ENCODE measurements at regions not wholly inside any gene's neighbourhood (a gene's known extent, or its start where the extent isn't known, plus 50 kb on each side); places are given as distances from the start of the nearest gene placed in this dataset.

- ChIA-PET POLR2A (no interaction called here), CTCF (no interaction called here)
- no TSS peak for BruUV-seq (replicated peaks)
- in situ Hi-C loops (cut with HindIII; ENCODE audit: low pct_unique_long_range_greater_than_20kb, low sequenced_read_pairs) (no loop called here), intact Hi-C loops (cut with micrococcal nuclease; ENCODE audit: unreplicated experiment) (no loop called here)
- Histone ChIP-seq H3K27me3 (ENCODE audit: control insufficient read depth, insufficient read depth, low read length) (no peaks in the 10 kb centered on the region), H3K27ac (ENCODE audit: low read length) (no peak overlapping the region), H3K9me3 (ENCODE audit: control insufficient read depth, insufficient read depth, low read depth, low read length) (no peaks in the 10 kb centered on the region), H3K4me1 (ENCODE audit: control insufficient read depth, insufficient read depth, low read length) (no peaks in the 10 kb centered on the region), H3K36me3 (ENCODE audit: control insufficient read depth, insufficient read depth, low read length) (no peaks in the 10 kb centered on the region), H3K4me3 (ENCODE audit: low read depth in 2 of 2, low read length in 2 of 2) (no peak overlapping the region)
- no peak for DNase-seq (ENCODE audit: low read depth, low spot score)
- TF ChIP-seq, protein P1, sequence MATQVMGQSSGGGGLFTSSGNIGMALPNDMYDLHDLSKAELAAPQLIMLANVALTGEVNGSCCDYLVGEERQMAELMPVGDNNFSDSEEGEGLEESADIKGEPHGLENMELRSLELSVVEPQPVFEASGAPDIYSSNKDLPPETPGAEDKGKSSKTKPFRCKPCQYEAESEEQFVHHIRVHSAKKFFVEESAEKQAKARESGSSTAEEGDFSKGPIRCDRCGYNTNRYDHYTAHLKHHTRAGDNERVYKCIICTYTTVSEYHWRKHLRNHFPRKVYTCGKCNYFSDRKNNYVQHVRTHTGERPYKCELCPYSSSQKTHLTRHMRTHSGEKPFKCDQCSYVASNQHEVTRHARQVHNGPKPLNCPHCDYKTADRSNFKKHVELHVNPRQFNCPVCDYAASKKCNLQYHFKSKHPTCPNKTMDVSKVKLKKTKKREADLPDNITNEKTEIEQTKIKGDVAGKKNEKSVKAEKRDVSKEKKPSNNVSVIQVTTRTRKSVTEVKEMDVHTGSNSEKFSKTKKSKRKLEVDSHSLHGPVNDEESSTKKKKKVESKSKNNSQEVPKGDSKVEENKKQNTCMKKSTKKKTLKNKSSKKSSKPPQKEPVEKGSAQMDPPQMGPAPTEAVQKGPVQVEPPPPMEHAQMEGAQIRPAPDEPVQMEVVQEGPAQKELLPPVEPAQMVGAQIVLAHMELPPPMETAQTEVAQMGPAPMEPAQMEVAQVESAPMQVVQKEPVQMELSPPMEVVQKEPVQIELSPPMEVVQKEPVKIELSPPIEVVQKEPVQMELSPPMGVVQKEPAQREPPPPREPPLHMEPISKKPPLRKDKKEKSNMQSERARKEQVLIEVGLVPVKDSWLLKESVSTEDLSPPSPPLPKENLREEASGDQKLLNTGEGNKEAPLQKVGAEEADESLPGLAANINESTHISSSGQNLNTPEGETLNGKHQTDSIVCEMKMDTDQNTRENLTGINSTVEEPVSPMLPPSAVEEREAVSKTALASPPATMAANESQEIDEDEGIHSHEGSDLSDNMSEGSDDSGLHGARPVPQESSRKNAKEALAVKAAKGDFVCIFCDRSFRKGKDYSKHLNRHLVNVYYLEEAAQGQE (IDR thresholded peaks at IDR 0.05; ENCODE audit: insufficient read depth in 1 of 2, low read depth in 2 of 2, low read length in 1 of 2) = no peak
- TF ChIP-seq SIN3A (IDR thresholded peaks at IDR 0.05; ENCODE audit: borderline replicate concordance, insufficient read depth, low read depth, low read length) (no peak), POLR2AphosphoS5 (IDR thresholded peaks at IDR 0.05; ENCODE audit: low read depth, low read length) (no peak), TCF7L2 (IDR thresholded peaks at IDR 0.05; ENCODE audit: low read depth, low read length) (no peak)
- TF ChIP-seq, protein P2, sequence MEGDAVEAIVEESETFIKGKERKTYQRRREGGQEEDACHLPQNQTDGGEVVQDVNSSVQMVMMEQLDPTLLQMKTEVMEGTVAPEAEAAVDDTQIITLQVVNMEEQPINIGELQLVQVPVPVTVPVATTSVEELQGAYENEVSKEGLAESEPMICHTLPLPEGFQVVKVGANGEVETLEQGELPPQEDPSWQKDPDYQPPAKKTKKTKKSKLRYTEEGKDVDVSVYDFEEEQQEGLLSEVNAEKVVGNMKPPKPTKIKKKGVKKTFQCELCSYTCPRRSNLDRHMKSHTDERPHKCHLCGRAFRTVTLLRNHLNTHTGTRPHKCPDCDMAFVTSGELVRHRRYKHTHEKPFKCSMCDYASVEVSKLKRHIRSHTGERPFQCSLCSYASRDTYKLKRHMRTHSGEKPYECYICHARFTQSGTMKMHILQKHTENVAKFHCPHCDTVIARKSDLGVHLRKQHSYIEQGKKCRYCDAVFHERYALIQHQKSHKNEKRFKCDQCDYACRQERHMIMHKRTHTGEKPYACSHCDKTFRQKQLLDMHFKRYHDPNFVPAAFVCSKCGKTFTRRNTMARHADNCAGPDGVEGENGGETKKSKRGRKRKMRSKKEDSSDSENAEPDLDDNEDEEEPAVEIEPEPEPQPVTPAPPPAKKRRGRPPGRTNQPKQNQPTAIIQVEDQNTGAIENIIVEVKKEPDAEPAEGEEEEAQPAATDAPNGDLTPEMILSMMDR (IDR thresholded peaks at IDR 0.05) = no peak
- no peak for ATAC-seq
Observed at GRCh38 chr9:30972654-30973053, 1411.8 kb upstream of the ACO1 start.

DNA sequence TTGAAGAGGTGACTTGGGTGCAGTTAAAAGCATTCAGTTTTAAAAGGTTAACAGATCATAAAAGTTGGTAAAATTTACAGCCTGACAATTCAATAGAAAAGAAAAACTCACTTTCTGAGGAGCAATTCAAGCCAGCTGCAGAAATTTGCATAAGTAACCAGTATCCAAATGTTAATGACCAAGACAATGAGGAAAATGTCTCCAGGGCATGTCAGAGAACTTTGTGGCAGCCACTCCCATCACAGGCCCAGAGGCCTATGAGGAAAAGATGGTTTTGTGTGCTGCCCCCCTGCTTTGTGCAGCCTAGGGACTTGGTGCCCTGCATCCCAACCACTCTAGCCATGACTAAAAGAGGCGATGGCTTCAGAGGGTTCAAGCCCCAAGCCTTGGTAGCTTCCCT, 1406.5 kb upstream of the ACO1 start:
- TF ChIP-seq SIN3A (IDR thresholded peaks at IDR 0.05; ENCODE audit: borderline replicate concordance, insufficient read depth, low read depth, low read length) (no peak), POLR2AphosphoS5 (IDR thresholded peaks at IDR 0.05; ENCODE audit: low read depth, low read length) (no peak), TCF7L2 (IDR thresholded peaks at IDR 0.05; ENCODE audit: low read depth, low read length) (no peak)
- TF ChIP-seq, protein P2 (IDR thresholded peaks at IDR 0.05) = no peak
- no TSS peak for BruUV-seq (replicated peaks)
- intact Hi-C loops (cut with micrococcal nuclease; ENCODE audit: unreplicated experiment) (no loop called here), in situ Hi-C loops (cut with HindIII; ENCODE audit: low pct_unique_long_range_greater_than_20kb, low sequenced_read_pairs) (no loop called here)
- H3K27ac ChIP-seq (ENCODE audit: low read length) = no peak overlapping the region
- H3K4me3 ChIP-seq (ENCODE audit: low read depth in 2 of 2, low read length in 2 of 2) = no peak overlapping the region
- ATAC-seq (no peak), DNase-seq (ENCODE audit: low read depth, low spot score) (no peak)
- ChIA-PET CTCF (no interaction called here), POLR2A (no interaction called here)
- no peaks in the 10 kb centered on the region for H3K27me3 ChIP-seq (ENCODE audit: control insufficient read depth, insufficient read depth, low read length)
- no peaks in the 10 kb centered on the region for H3K36me3 ChIP-seq (ENCODE audit: control insufficient read depth, insufficient read depth, low read length)
- no peaks in the 10 kb centered on the region for H3K4me1 ChIP-seq (ENCODE audit: control insufficient read depth, insufficient read depth, low read length)
- H3K9me3 ChIP-seq (ENCODE audit: control insufficient read depth, insufficient read depth, low read depth, low read length) = no peaks in the 10 kb centered on the region
